Fibroblast of lung (primary cell): ENCODE measurements at regions not wholly inside any gene's neighbourhood (a gene's known extent, or its start where the extent isn't known, plus 50 kb on each side); places are given as distances from the start of the nearest gene placed in this dataset.
"Not testable (repeated sequence)": the region's sequence is repeated elsewhere in the genome, so short reads cannot be mapped to it uniquely, and the experiment has no call there.

Experiments
- DNase-seq, 2 donors: peaks; one replicate each; pipeline versions ENCODE4 v3.0.0 to v3.0.0-alpha.2; 2010; ENCODE audit warnings: low read depth in 2 of 2
- H2AFZ ChIP-seq: 2 replicates; pipeline ENCODE4 v1.5.1; 2012; ENCODE audit warnings: low read length, control low read depth, inconsistent platforms
- H3K27ac ChIP-seq: 2 replicates; pipeline ENCODE4 v1.5.1; 2011; ENCODE audit warnings: low read length, control low read depth; ENCODE audit not compliant: insufficient read depth
- H3K27me3 ChIP-seq: 2 replicates; pipeline ENCODE4 v1.5.1; 2011; ENCODE audit warnings: mild to moderate bottlenecking, low read length; ENCODE audit not compliant: control insufficient read depth, insufficient read depth
- H3K36me3 ChIP-seq: 2 replicates; pipeline ENCODE4 v1.5.1; 2011; ENCODE audit warnings: low read length; ENCODE audit not compliant: control insufficient read depth, insufficient read depth
- H3K4me1 ChIP-seq: 2 replicates; pipeline ENCODE4 v1.5.1; 2011; ENCODE audit warnings: low read length; ENCODE audit not compliant: control insufficient read depth, insufficient read depth; ENCODE audit errors: extremely low read depth
- H3K4me2 ChIP-seq: 2 replicates; pipeline ENCODE4 v1.5.1; 2011; ENCODE audit warnings: low read length, control low read depth; ENCODE audit not compliant: insufficient read depth; ENCODE audit errors: extremely low read depth
- H3K4me3 ChIP-seq, 4 experiments: fragments of 200-600 bp in 1 of 4; sonication (generic) in 1 of 4; replicated peaks in 1 of 4; 2 replicates each; pipeline ENCODE4 v1.5.1; 2011 to 2016; ENCODE audit warnings: low read length in 4 of 4, low read depth in 3 of 4, mild to moderate bottlenecking in 3 of 4, control low read depth in 2 of 4, inconsistent platforms in 1 of 4, mixed read lengths in 1 of 4; ENCODE audit not compliant: insufficient read depth in 1 of 4; ENCODE audit errors: control extremely low read depth in 1 of 4
- H3K79me2 ChIP-seq: 2 replicates; pipeline ENCODE4 v1.5.1; 2012; ENCODE audit warnings: mild to moderate bottlenecking, low read length, inconsistent platforms; ENCODE audit not compliant: control insufficient read depth, insufficient read depth
- H3K9ac ChIP-seq: 2 replicates; pipeline ENCODE4 v1.5.1; 2011; ENCODE audit warnings: mild to moderate bottlenecking, low read length, control low read depth; ENCODE audit not compliant: insufficient read depth
- H3K9me3 ChIP-seq: 2 replicates; pipeline ENCODE4 v1.5.1; 2012; ENCODE audit warnings: low read depth, low read length; ENCODE audit not compliant: control insufficient read depth, insufficient read depth
- H4K20me1 ChIP-seq: 2 replicates; pipeline ENCODE4 v1.5.1; 2011; ENCODE audit warnings: low read length; ENCODE audit not compliant: control insufficient read depth, insufficient read depth; ENCODE audit errors: extremely low read depth
- CTCF ChIP-seq, 2 donors: IDR thresholded peaks in 1 of 2; conservative IDR thresholded peaks in 1 of 2; 1 replicate in 1 of 2; 2 replicates in 1 of 2; pipeline ENCODE4 v1.5.1; 2011 to 2012; ENCODE audit warnings: low read length in 2 of 2, control low read depth in 1 of 2, inconsistent platforms in 1 of 2, low read depth in 1 of 2, mild to moderate bottlenecking in 1 of 2
- EZH2 ChIP-seq: IDR thresholded peaks from 2 replicates; pipeline ENCODE4 v1.5.1; 2012; ENCODE audit warnings: low read length, control low read depth, mild to moderate bottlenecking; ENCODE audit errors: missing control alignments

GRCh38 chr10:71011141-71011540, 122.8 kb upstream of the PCBD1 start:
- Histone ChIP-seq H4K20me1 (no peaks in the 10 kb centered on the region), H3K79me2 (no peaks in the 10 kb centered on the region), H3K4me3 (no peak overlapping the region), H3K27ac (no peak overlapping the region), H3K9ac (no peak overlapping the region), H3K4me2 (no peak overlapping the region), H3K4me1 (no peaks in the 10 kb centered on the region), H3K27me3 (peaks cover 6% of the 10 kb centered on the region), H2AFZ (no peak overlapping the region), H3K9me3 (no peaks in the 10 kb centered on the region), H3K36me3 (no peaks in the 10 kb centered on the region)
- no peak for DNase-seq
- TF ChIP-seq CTCF (conservative IDR thresholded peaks at IDR 0.05 in 1 of 2, IDR thresholded peaks at IDR 0.05 in 1 of 2; ENCODE audit: low read depth in 1 of 2, low read length in 2 of 2): no peak

GRCh38 chr10:71014021-71014805, 125.8 kb upstream of the PCBD1 start:
- no peaks in the 10 kb centered on the region for H3K36me3 ChIP-seq
- H3K27ac ChIP-seq: no peak overlapping the region
- no peak for TF ChIP-seq EZH2
- TF ChIP-seq CTCF (conservative IDR thresholded peaks at IDR 0.05 in 1 of 2, IDR thresholded peaks at IDR 0.05 in 1 of 2; ENCODE audit: low read depth in 1 of 2, low read length in 2 of 2): no peak
- H3K27me3 ChIP-seq: peaks cover 3% of the 10 kb centered on the region
- no peak overlapping the region for H3K4me2 ChIP-seq
- H3K4me3 ChIP-seq: no peak overlapping the region
- no peak for DNase-seq
- H3K79me2 ChIP-seq: no peaks in the 10 kb centered on the region
- H3K4me1 ChIP-seq: no peaks in the 10 kb centered on the region
- H3K9ac ChIP-seq: no peak overlapping the region
- H3K9me3 ChIP-seq: no peaks in the 10 kb centered on the region
- no peak overlapping the region for H2AFZ ChIP-seq
- H4K20me1 ChIP-seq: no peaks in the 10 kb centered on the region

- no peak for DNase-seq
- H3K9me3 ChIP-seq: no peaks in the 10 kb centered on the region
- H3K9ac ChIP-seq: no peak overlapping the region
- peaks cover 3% of the 10 kb centered on the region for H3K27me3 ChIP-seq
- no peak overlapping the region for H2AFZ ChIP-seq
- TF ChIP-seq CTCF (conservative IDR thresholded peaks at IDR 0.05 in 1 of 2, IDR thresholded peaks at IDR 0.05 in 1 of 2; ENCODE audit: low read depth in 1 of 2, low read length in 2 of 2) (no peak), EZH2 (no peak)
- no peaks in the 10 kb centered on the region for H3K4me1 ChIP-seq
- H3K4me3 ChIP-seq: no peak overlapping the region
- H3K36me3 ChIP-seq: no peaks in the 10 kb centered on the region
- no peak overlapping the region for H3K27ac ChIP-seq
- H3K79me2 ChIP-seq: no peaks in the 10 kb centered on the region
- H4K20me1 ChIP-seq: no peaks in the 10 kb centered on the region
- no peak overlapping the region for H3K4me2 ChIP-seq
These were observed 127.3 kb upstream of the PCBD1 start for GRCh38 chr10:71015674-71016073.

- not testable (repeated sequence) for H3K4me2 ChIP-seq
These were observed 131.7 kb upstream of the PCBD1 start for GRCh38 chr10:71020061-71020460.

More at GRCh38 chr10:71020061-71020460, 131.7 kb upstream of the PCBD1 start:
- not testable (repeated sequence) for H3K4me1 ChIP-seq, H3K27me3 ChIP-seq, DNase-seq, H2AFZ ChIP-seq, H3K79me2 ChIP-seq, H4K20me1 ChIP-seq, H3K27ac ChIP-seq, H3K4me3 ChIP-seq, H3K9me3 ChIP-seq, H3K36me3 ChIP-seq, H3K9ac ChIP-seq
